ENCODE measurements at regions not wholly inside any gene's neighbourhood (a gene's known extent, or its start where the extent isn't known, plus 50 kb on each side); places are given as distances from the start of the nearest gene placed in this dataset.
A peak's percentile ranks its signal among the peaks of the same experiment; 100 is the strongest.

- Histone ChIP-seq H3K36me3 (no peaks in the 10 kb centered on the region), H3K4me1 (replicated peaks) (peaks cover 32% of the 10 kb centered on the region), H3K4me3 (no peak overlapping the region), H3K27ac (peak overlapping the region; percentile 94), H3K9me3 (replicated peaks) (no peaks in the 10 kb centered on the region), H3K27me3 (replicated peaks) (no peaks in the 10 kb centered on the region)
- no peak for DNase-seq (ENCODE audit: low read depth in 1 of 2, low spot score in 2 of 2)
Measured at GRCh38 chr2:66840321-66841002, 405.5 kb downstream of the MEIS1 start.

DNA sequence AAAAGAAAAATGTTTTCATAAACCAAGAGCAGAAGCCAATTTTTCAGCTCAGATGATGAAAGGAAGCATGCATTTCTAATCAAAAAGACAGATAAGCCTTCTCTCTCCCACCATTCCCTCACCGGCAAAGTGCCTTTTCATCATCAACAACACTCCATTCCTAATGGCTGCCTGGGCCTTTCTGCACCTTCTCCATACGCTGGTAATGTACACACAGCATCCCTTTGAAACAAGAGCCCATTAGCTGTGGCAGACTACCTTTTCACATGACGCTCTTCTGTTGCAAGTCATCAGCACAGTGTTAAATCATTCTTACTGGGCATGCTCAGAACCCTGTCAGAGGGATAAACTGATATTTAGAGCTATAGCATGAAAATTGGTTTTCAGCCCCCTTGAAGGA is 408.9 kb downstream of the MEIS1 start:
- no peaks in the 10 kb centered on the region for H3K27me3 ChIP-seq (replicated peaks)
- no peaks in the 10 kb centered on the region for H3K9me3 ChIP-seq (replicated peaks)
- H3K36me3 ChIP-seq: no peaks in the 10 kb centered on the region
- no peak for DNase-seq (ENCODE audit: low read depth in 1 of 2, low spot score in 2 of 2)
- peaks cover 27% of the 10 kb centered on the region for H3K4me1 ChIP-seq (replicated peaks)
- no peak overlapping the region for H3K4me3 ChIP-seq
- H3K27ac ChIP-seq: no peak overlapping the region

- no peaks in the 10 kb centered on the region for H3K36me3 ChIP-seq
- H3K27me3 ChIP-seq (replicated peaks): no peaks in the 10 kb centered on the region
- H3K27ac ChIP-seq: no peak overlapping the region
- no peak for DNase-seq (ENCODE audit: low read depth in 1 of 2, low spot score in 2 of 2)
- no peak overlapping the region for H3K4me3 ChIP-seq
- H3K4me1 ChIP-seq (replicated peaks): peaks cover 14% of the 10 kb centered on the region
- H3K9me3 ChIP-seq (replicated peaks): no peaks in the 10 kb centered on the region
Measured at GRCh38 chr2:66845307-66845706, 410.4 kb downstream of the MEIS1 start.

DNA sequence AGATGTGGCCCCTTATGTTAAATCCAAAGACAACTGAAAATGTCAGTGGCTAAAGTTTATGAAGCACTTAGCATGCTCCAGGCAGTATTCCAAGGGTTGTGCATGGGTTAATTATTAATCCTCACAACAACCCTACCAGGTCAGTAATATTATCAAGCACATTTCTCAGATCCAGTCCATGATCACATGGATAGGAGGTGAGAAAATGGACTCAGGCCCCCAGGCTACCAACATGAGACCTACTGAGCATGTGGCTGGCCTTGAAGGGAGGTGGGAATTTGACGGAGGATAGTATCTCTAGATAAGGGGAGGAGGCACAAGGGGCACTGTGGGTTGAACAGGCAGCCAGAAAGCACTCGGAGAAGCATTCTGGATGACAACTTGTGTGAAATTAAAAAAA is 412.0 kb downstream of the MEIS1 start:
- Histone ChIP-seq H3K36me3 (no peaks in the 10 kb centered on the region), H3K9me3 (replicated peaks) (no peaks in the 10 kb centered on the region), H3K27me3 (replicated peaks) (no peaks in the 10 kb centered on the region), H3K4me1 (replicated peaks) (peaks cover 9% of the 10 kb centered on the region), H3K4me3 (no peak overlapping the region), H3K27ac (no peak overlapping the region)
- no peak for DNase-seq (ENCODE audit: low read depth in 1 of 2, low spot score in 2 of 2)

DNA sequence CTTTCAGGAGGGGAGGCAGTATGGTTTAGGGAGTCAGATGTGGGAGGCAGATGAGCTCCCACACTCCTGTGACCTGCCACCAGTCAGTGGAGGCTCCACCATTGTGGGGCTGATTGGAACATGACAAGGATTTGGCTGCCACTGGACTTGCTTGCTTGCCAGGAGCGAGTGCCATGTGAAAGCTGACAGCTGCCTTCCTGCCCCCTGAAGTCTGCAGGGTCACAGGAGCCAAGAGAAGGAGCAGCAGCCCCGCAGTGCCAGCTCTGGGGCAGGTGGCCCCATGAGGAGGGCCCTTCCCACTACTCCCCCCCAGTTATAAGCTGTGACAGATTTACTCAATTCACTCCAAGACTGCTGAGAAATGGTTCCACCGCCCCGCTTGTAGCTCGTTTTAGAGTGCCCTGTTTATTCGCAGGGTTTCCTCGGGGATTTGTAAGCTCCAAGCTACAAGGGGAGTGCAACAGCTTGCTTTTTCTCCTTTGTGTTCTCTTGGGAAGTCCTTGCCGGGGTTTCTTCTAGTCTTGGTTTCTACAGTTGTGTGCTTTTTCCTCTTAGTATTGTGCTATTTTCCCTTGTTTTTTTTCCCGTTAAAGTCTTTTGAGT is 414.3 kb downstream of the MEIS1 start:
- no peak overlapping the region for H3K4me3 ChIP-seq
- no peak overlapping the region for H3K27ac ChIP-seq
- peaks cover 11% of the 10 kb centered on the region for H3K4me1 ChIP-seq (replicated peaks)
- no peaks in the 10 kb centered on the region for H3K36me3 ChIP-seq
- no peaks in the 10 kb centered on the region for H3K9me3 ChIP-seq (replicated peaks)
- H3K27me3 ChIP-seq (replicated peaks): no peaks in the 10 kb centered on the region
- DNase-seq (ENCODE audit: low read depth in 1 of 2, low spot score in 2 of 2): no peak

DNA sequence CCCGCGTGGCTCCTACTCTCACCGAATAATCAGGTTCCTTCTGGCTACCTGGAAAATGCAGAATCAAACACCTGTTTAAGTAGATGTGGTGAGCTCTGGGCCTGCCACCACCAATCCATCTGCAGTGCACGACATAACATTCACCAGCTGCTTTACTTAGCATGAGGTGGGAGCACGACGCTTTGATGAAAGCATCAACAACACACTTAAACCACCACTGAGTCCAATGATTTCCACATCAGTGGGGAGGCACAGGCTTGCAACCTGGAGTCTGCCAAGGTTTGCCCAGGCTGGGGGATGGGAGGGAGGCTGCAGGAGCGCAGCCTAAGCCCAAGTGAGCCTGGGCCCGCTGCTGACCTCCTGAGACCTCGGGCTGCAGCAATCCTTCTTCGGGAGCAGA is 415.5 kb downstream of the MEIS1 start:
- Histone ChIP-seq H3K9me3 (replicated peaks) (no peaks in the 10 kb centered on the region), H3K4me1 (replicated peaks) (peaks cover 14% of the 10 kb centered on the region), H3K4me3 (no peak overlapping the region), H3K27ac (no peak overlapping the region), H3K36me3 (no peaks in the 10 kb centered on the region), H3K27me3 (replicated peaks) (no peaks in the 10 kb centered on the region)
- DNase-seq (ENCODE audit: low read depth in 1 of 2, low spot score in 2 of 2): no peak

DNA sequence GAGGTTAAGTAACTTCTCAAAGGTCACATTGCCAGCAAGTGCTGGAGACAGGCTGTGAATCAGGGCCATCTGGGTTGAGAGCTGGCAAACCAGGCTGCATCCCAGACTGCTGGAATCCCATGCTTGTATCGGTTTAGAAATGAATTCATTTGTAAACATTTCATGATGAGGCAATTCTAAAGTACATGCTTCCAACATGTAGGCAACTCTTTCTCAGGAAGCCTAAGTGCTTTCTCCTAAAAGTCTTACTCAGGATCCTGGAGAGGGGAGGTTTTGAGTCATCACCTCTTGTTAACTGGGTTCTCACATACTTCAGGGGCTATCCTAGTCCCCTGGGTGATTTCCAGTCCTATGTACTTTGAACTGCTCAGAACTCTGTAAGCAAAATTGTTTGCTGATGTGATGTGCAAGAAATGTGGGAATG is 416.5 kb downstream of the MEIS1 start:
- DNase-seq (ENCODE audit: low read depth in 1 of 2, low spot score in 2 of 2): peak in 1 of 2 experiments; percentile 61
- no peak overlapping the region for H3K4me3 ChIP-seq
- no peak overlapping the region for H3K27ac ChIP-seq
- peaks cover 14% of the 10 kb centered on the region for H3K4me1 ChIP-seq (replicated peaks)
- H3K27me3 ChIP-seq (replicated peaks): no peaks in the 10 kb centered on the region
- no peaks in the 10 kb centered on the region for H3K9me3 ChIP-seq (replicated peaks)
- no peaks in the 10 kb centered on the region for H3K36me3 ChIP-seq

GRCh38 chr2:66852953-66853352 is 418.0 kb downstream of the MEIS1 start:
- H3K27me3 ChIP-seq (replicated peaks): no peaks in the 10 kb centered on the region
- no peak overlapping the region for H3K4me3 ChIP-seq
- H3K9me3 ChIP-seq (replicated peaks): no peaks in the 10 kb centered on the region
- no peaks in the 10 kb centered on the region for H3K36me3 ChIP-seq
- peaks cover 14% of the 10 kb centered on the region for H3K4me1 ChIP-seq (replicated peaks)
- no peak overlapping the region for H3K27ac ChIP-seq
- DNase-seq (ENCODE audit: low read depth in 1 of 2, low spot score in 2 of 2): no peak

- no peaks in the 10 kb centered on the region for H3K36me3 ChIP-seq
- DNase-seq (ENCODE audit: low read depth in 1 of 2, low spot score in 2 of 2): no peak
- H3K4me3 ChIP-seq: no peak overlapping the region
- H3K9me3 ChIP-seq (replicated peaks): no peaks in the 10 kb centered on the region
- H3K27me3 ChIP-seq (replicated peaks): no peaks in the 10 kb centered on the region
- H3K27ac ChIP-seq: no peak overlapping the region
- peaks cover 14% of the 10 kb centered on the region for H3K4me1 ChIP-seq (replicated peaks)
Measured at GRCh38 chr2:66853585-66853984, 418.7 kb downstream of the MEIS1 start.

DNA sequence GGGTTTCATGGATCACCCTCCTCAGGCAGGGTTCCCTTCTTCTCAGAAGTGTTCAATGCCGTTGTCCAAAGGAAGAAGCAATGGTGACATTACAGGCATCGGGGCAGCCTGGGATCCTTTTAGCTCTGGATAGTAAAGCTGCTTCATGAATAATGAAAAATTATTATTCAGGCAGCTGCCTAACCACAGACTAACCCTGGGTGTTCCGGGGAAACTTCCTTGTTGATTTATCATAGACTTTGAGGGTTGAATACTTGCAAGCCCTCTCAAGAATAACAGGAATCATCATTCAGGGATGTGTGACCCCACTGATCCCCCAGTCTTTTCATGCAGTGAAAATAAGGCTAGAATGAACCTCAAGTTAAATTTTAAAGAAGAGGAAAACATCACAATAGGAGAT is 419.4 kb downstream of the MEIS1 start:
- no peak overlapping the region for H3K27ac ChIP-seq

GRCh38 chr2:66862885-66863650 is 428.1 kb downstream of the MEIS1 start:
- Histone ChIP-seq H3K36me3 (no peaks in the 10 kb centered on the region), H3K4me3 (no peak overlapping the region), H3K27me3 (replicated peaks) (no peaks in the 10 kb centered on the region), H3K4me1 (replicated peaks) (peaks cover 20% of the 10 kb centered on the region), H3K27ac (peak overlapping the region; percentile 70), H3K9me3 (replicated peaks) (no peaks in the 10 kb centered on the region)
- peak in 1 of 2 experiments; percentile 42 for DNase-seq (ENCODE audit: low read depth in 1 of 2, low spot score in 2 of 2)

More for the DNA sequence above, 419.4 kb downstream of the MEIS1 start:
- Histone ChIP-seq H3K4me1 (replicated peaks) (peaks cover 14% of the 10 kb centered on the region), H3K9me3 (replicated peaks) (no peaks in the 10 kb centered on the region), H3K36me3 (no peaks in the 10 kb centered on the region), H3K27me3 (replicated peaks) (no peaks in the 10 kb centered on the region), H3K4me3 (no peak overlapping the region)
- DNase-seq (ENCODE audit: low read depth in 1 of 2, low spot score in 2 of 2): no peak

GRCh38 chr2:66865161-66865560 is 430.2 kb downstream of the MEIS1 start:
- Histone ChIP-seq H3K36me3 (no peaks in the 10 kb centered on the region), H3K27me3 (replicated peaks) (no peaks in the 10 kb centered on the region), H3K9me3 (replicated peaks) (no peaks in the 10 kb centered on the region), H3K27ac (no peak overlapping the region), H3K4me1 (replicated peaks) (peaks cover 34% of the 10 kb centered on the region), H3K4me3 (no peak overlapping the region)
- no peak for DNase-seq (ENCODE audit: low read depth in 1 of 2, low spot score in 2 of 2)

DNA sequence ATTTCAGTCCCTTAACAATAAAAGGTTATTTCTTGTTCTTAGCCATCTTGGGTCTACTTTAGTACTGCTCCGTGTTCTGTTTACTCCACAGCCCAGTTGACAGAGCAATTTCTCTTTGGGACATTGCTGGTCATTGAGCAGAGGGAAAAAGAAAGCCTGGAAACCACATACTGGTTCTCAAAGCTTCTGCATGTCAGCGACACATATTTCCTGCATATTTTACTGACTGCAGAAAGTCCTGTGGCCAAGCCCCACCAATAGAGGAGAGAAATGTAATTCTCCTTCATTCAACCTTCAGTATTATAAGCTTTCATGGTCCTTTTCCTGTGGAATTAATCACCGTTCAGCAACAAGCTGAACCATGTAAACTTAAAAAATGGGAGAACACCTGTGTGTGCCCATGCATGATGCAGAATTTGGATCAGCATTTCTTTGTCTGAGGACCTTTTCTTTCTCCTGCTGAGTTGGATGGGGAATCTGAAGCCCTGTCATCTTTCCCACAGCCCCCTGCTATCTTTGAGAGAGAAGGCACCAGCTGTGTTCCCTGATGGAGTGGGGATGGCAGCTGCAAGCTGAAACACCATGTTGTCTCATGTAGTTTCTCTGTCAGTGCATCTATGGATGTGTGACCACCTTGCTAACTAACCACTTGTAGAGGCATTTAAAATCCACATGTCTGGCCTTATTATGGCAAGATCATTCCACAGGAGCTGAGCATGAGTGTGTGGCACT is 431.6 kb downstream of the MEIS1 start:
- Histone ChIP-seq H3K27ac (no peak overlapping the region), H3K27me3 (replicated peaks) (no peaks in the 10 kb centered on the region), H3K36me3 (no peaks in the 10 kb centered on the region), H3K4me1 (replicated peaks) (peaks cover 37% of the 10 kb centered on the region), H3K4me3 (no peak overlapping the region), H3K9me3 (replicated peaks) (no peaks in the 10 kb centered on the region)
- DNase-seq (ENCODE audit: low read depth in 1 of 2, low spot score in 2 of 2): no peak

DNA sequence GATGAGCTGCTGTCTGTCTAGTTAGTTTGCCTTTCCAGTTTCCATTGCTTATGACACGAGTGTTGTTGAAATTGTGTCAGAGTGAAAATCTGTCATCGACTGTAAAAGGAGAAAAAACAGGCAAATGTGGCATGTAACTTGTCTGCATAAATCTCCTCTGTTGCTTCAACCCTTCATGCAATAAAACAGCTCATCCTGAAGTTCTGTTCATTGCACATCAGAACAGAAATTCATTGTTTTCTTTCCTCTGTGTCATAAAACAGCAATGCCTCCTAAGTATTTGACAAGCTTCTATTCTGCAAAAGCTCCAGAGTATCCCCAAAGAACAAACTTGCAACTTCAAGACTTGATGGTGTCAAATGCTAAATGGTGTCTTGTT is 432.1 kb downstream of the MEIS1 start:
- H3K4me1 ChIP-seq (replicated peaks): peaks cover 42% of the 10 kb centered on the region
- no peak for DNase-seq (ENCODE audit: low read depth in 1 of 2, low spot score in 2 of 2)
- H3K9me3 ChIP-seq (replicated peaks): no peaks in the 10 kb centered on the region
- H3K27ac ChIP-seq: no peak overlapping the region
- H3K4me3 ChIP-seq: no peak overlapping the region
- H3K27me3 ChIP-seq (replicated peaks): no peaks in the 10 kb centered on the region
- no peaks in the 10 kb centered on the region for H3K36me3 ChIP-seq
